Heart left ventricle (tissue), 16 donors: ENCODE measurements at regions not wholly inside any gene's neighbourhood (a gene's known extent, or its start where the extent isn't known, plus 50 kb on each side); places are given as distances from the start of the nearest gene placed in this dataset.

Source experiments
- ATAC-seq, 4 donors: fragments of 200-7000 bp; cut with Tn5 transposase; one replicate each; pipeline ENCODE4 v1.9.1; 2020 to 2022; ENCODE audit warnings: moderate library complexity in 4 of 4, mild to moderate bottlenecking in 3 of 4, moderate number of reproducible peaks in 1 of 4
- DNase-seq, 5 donors: peaks; one replicate each; pipeline ENCODE4 v3.0.0-alpha.2; 2020
- H3K27ac ChIP-seq, 12 donors: fragments of 200-600 bp; sonication (generic) in 4 of 12; one replicate each; pipeline versions ENCODE4 v1.5.0 to v1.8.0; 2016 to 2022; ENCODE audit warnings: mild to moderate bottlenecking in 2 of 12
- H3K27me3 ChIP-seq, 9 donors: fragments of 200-600 bp; sonication (generic) in 2 of 9; one replicate each; pipeline versions ENCODE4 v1.5.1 to v1.8.0; 2016 to 2022; ENCODE audit warnings: mild to moderate bottlenecking in 3 of 9
- H3K36me3 ChIP-seq, 9 donors: fragments of 200-600 bp; sonication (generic) in 2 of 9; one replicate each; pipeline versions ENCODE4 v1.5.0 to v1.8.0; 2018 to 2022; ENCODE audit warnings: mild to moderate bottlenecking in 2 of 9
- H3K4me1 ChIP-seq, 12 donors: fragments of 200-600 bp; sonication (generic) in 4 of 12; one replicate each; pipeline versions ENCODE4 v1.5.0 to v1.8.0; 2016 to 2022; ENCODE audit warnings: mild to moderate bottlenecking in 3 of 12
- H3K4me3 ChIP-seq, 12 donors: fragments of 200-600 bp; sonication (generic) in 4 of 12; one replicate each; pipeline versions ENCODE4 v1.5.0 to v1.8.0; 2017 to 2022; ENCODE audit warnings: mild to moderate bottlenecking in 9 of 12, moderate library complexity in 4 of 12
- H3K9me3 ChIP-seq, 12 donors: fragments of 200-600 bp; sonication (generic) in 4 of 12; one replicate each; pipeline versions ENCODE4 v1.5.0 to v1.8.0; 2016 to 2022; ENCODE audit warnings: mild to moderate bottlenecking in 1 of 12
- POLR2A ChIP-seq, 2 donors: fragments of 450-650 bp; IDR thresholded peaks; one replicate each; pipeline ENCODE4 v1.6.1; 2017; ENCODE audit warnings: antibody characterized with exemption in 2 of 2, mild to moderate bottlenecking in 2 of 2, moderate library complexity in 2 of 2
- WGBS, 4 donors: extraction: QIAGEN DNeasy Blood & Tissue Kit in 2 of 4; methylation state at CpG; one replicate each; pipeline versions ENCODE4 v1.1.5 to v1.1.7; 2013 to 2018; 5-methylcytosine and 5-hydroxymethylcytosine counted together
- intact Hi-C, 10 donors: fragments of 100-400 bp; cut with DNase I; formaldehyde crosslinking; loops; one replicate each; pipeline versions ENCODE4 v1.11.1 to v1.14.2; 2022
- TF ChIP-seq, protein P1 (sequence below), 12 donors: fragments of 200-600 bp; sonication (generic) in 4 of 12; IDR thresholded peaks; one replicate each; pipeline versions ENCODE4 v1.5.0 to v1.8.0; 2018 to 2022; ENCODE audit warnings: antibody characterized with exemption in 12 of 12, mild to moderate bottlenecking in 5 of 12
- donor health status: ischemic (EF 13 %, LVEDD 7.1; RV severe dilation, severe dysfunction).
- donor health status: healthy with polysubstance abuse.
- donor health status: DM: no; HTN: yes; CAD: no.
- donor health status: DM: no; HTN: no; CAD: no.
- donor health status: ischemic (EF 25% LVEDD 6.9; RV normal size, moderate dysfunction).
- donor health status: ischemic (EF 25% LVEDD 5.7; RV mildly dilated, moderate dysfunction).
- donor health status: healthy.
- donor health status: DM: yes; HTN: yes; CAD: no.
- donor health status: ischemic (EF 35%, LVEDD 5.7; RV mildly dilated, moderate dysfunction).
- donor health status: nonischemic (EF 11% LVEDD 7.7; RV severe dilation, severe dysfunction).
- donor health status: DM: yes; HTN: yes; CAD: no.
- donor health status: PGD.
- donor health status: ischemic (EF 29% LVEDD 5.4; RV normal size, mild dysfunction).
- donor health status: nonischemic (EF 23%, LVEDD 6.1; RV moderate dilation, normal function).

DNA sequence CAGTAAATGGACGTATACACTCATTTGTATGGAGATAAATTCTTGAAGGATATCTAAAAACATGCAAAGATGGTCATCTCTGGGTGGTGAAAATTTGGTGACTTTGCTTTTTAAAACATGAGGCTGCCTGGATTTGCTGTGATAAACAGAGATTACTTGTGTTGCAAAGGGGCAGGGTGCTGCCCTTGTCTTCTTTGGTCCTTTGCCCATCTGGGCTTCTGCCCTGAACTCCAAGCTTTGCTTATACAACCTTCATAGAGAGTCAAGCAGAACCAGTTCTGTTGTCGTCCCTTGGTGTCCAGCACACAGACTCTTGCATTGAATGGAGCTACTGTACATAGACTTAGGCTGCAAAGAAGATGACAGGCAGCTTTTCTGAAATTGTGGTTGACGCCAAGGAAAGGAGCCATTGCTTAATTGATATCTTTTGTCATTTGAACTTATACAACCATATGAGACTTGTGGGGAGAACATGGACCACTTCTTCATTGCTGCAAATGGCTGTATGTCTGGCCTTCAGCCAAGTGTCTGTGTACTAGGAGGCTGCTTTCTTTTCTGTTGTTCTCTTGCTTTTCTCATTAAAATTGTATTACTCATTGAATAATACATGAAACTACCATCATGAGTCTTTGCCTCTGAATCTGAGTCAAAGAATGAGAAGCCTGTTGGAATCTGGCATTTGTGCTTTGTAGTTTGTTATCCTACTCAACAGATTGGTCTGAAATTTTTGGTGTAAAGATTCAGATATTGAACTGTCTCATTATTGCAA, 152.5 kb downstream of the DMRT2 start:
- 42 to 82% (median 50%) methylated on average over 3 of the region's 3 CpGs for WGBS, 4 donors
- Histone ChIP-seq H3K4me1 (peaks cover 0 to 12% (median 0%) of the 10 kb centered on the region in 12 donors), H3K36me3 (no peaks in the 10 kb centered on the region), H3K9me3 (no peaks in the 10 kb centered on the region), H3K27ac (no peak overlapping the region), H3K4me3 (no peak overlapping the region), H3K27me3 (no peaks in the 10 kb centered on the region)
- intact Hi-C loops, result no loop called here
- DNase-seq (no peak), ATAC-seq (no peak)
- no peak for TF ChIP-seq POLR2A (IDR thresholded peaks at IDR 0.05)
- TF ChIP-seq, protein P1, sequence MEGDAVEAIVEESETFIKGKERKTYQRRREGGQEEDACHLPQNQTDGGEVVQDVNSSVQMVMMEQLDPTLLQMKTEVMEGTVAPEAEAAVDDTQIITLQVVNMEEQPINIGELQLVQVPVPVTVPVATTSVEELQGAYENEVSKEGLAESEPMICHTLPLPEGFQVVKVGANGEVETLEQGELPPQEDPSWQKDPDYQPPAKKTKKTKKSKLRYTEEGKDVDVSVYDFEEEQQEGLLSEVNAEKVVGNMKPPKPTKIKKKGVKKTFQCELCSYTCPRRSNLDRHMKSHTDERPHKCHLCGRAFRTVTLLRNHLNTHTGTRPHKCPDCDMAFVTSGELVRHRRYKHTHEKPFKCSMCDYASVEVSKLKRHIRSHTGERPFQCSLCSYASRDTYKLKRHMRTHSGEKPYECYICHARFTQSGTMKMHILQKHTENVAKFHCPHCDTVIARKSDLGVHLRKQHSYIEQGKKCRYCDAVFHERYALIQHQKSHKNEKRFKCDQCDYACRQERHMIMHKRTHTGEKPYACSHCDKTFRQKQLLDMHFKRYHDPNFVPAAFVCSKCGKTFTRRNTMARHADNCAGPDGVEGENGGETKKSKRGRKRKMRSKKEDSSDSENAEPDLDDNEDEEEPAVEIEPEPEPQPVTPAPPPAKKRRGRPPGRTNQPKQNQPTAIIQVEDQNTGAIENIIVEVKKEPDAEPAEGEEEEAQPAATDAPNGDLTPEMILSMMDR (IDR thresholded peaks at IDR 0.05), result no peak

DNA sequence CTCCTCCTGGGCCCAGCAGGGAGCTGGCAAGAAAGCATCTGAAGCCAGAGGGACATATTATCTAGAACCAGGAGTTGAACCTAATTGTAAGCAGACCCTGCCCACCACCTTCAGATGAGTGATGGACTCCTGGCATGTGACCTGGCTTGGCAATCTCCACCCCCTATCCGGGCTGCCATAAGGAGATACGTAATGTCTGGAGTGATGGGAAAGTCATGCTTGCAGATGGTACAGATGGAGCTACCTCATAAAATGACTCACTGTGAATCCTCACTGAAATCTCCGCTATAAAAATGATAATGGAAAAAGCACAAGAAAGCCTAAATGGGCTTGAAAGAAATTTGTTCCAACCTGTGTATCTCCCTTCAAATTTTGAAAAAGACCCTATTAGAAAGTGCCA, 157.5 kb downstream of the DMRT2 start:
- Histone ChIP-seq H3K27me3 (no peaks in the 10 kb centered on the region), H3K27ac (no peak overlapping the region), H3K36me3 (no peaks in the 10 kb centered on the region), H3K4me1 (peaks cover 0 to 5% (median 0%) of the 10 kb centered on the region in 12 donors), H3K9me3 (peaks cover 0 to 4% (median 0%) of the 10 kb centered on the region in 12 donors), H3K4me3 (no peak overlapping the region)
- WGBS, 4 donors, result 68 to 85% (median 74%) methylated on average over 3 of the region's 3 CpGs
- DNase-seq, result no peak
- peak in 1 of 4 donors; percentile 49 for ATAC-seq
- no peak for TF ChIP-seq POLR2A (IDR thresholded peaks at IDR 0.05)
- TF ChIP-seq, protein P1 (IDR thresholded peaks at IDR 0.05), result no peak
- intact Hi-C loops, result no loop called here

DNA sequence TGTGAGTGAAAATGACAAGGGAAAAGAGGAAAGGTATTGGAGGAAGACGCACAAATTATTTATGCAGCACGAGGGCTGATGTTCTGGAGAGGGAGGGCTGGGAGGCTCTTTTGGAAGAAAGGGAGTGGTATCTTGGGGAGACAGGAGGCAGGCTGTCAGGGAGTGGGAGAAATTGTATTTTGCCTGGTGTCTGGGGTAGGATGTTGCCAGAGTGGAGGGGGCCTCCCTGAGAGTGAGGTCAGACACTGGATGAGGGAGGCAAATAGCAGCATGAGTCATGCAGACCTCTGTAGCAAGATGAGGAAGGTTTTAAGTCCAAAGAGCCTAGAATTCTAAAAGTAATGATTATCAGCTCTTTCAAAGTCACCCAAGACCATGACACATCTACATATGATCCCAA, 158.0 kb downstream of the DMRT2 start:
- no peak for DNase-seq
- Histone ChIP-seq H3K27ac (no peak overlapping the region), H3K9me3 (peaks cover 0 to 4% (median 0%) of the 10 kb centered on the region in 12 donors), H3K4me3 (no peak overlapping the region), H3K4me1 (peaks cover 0 to 5% (median 0%) of the 10 kb centered on the region in 12 donors), H3K27me3 (no peaks in the 10 kb centered on the region), H3K36me3 (no peaks in the 10 kb centered on the region)
- intact Hi-C loops, result no loop called here
- ATAC-seq, result peak in 2 of 4 donors; percentile 37 to 70
- whole genome bisulfite sequencing, 4 donors, result 64 to 76% (median 67%) methylated on average over 2 of the region's 2 CpGs
- TF ChIP-seq, protein P1 (IDR thresholded peaks at IDR 0.05), result no peak
- TF ChIP-seq POLR2A (IDR thresholded peaks at IDR 0.05), result no peak

DNA sequence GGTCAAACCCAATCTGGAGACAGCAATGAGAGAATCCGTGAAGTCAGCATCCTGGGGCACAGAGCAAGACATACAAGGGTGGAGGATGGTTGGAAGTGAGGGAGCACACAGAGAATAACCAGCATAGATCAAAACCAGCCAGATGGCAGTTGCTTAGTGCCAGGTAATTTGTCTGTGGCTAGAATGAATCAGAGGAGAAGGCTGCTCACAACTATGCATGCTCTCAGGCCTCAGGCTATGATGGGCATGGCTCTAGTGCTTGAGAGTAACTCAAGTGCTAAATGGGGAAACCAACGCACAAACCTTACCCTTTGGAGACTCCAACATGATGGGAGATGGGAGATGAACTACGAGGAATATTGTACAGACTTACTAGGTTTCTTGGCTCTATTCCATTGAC, 160.8 kb downstream of the DMRT2 start:
- ATAC-seq, result no peak
- 67 to 82% (median 78%) methylated on average over 3 of the region's 3 CpGs for WGBS, 4 donors

More for the DNA sequence above, 160.8 kb downstream of the DMRT2 start:
- TF ChIP-seq, protein P1 (IDR thresholded peaks at IDR 0.05), result no peak
- no peak for TF ChIP-seq POLR2A (IDR thresholded peaks at IDR 0.05)
- H3K27me3 ChIP-seq, result no peaks in the 10 kb centered on the region
- intact Hi-C loops, result no loop called here
- H3K4me3 ChIP-seq, result no peak overlapping the region
- H3K9me3 ChIP-seq, result peaks cover 0 to 4% (median 0%) of the 10 kb centered on the region in 12 donors
- DNase-seq, result no peak
- H3K4me1 ChIP-seq, result no peaks in the 10 kb centered on the region
- H3K36me3 ChIP-seq, result no peaks in the 10 kb centered on the region
- H3K27ac ChIP-seq, result no peak overlapping the region
